GM12873 (cell line): ENCODE measurements at regions not wholly inside any gene's neighbourhood (a gene's known extent, or its start where the extent isn't known, plus 50 kb on each side); places are given as distances from the start of the nearest gene placed in this dataset.

ENCODE experiments used
- TF ChIP-seq, protein P1 (sequence below): IDR thresholded peaks from 2 replicates; pipeline ENCODE4 v1.5.1; 2012; ENCODE audit warnings: low read depth, mild to moderate bottlenecking, moderate library complexity, low read length, control low read depth; ENCODE audit not compliant: insufficient read depth; ENCODE audit errors: missing control alignments

DNA sequence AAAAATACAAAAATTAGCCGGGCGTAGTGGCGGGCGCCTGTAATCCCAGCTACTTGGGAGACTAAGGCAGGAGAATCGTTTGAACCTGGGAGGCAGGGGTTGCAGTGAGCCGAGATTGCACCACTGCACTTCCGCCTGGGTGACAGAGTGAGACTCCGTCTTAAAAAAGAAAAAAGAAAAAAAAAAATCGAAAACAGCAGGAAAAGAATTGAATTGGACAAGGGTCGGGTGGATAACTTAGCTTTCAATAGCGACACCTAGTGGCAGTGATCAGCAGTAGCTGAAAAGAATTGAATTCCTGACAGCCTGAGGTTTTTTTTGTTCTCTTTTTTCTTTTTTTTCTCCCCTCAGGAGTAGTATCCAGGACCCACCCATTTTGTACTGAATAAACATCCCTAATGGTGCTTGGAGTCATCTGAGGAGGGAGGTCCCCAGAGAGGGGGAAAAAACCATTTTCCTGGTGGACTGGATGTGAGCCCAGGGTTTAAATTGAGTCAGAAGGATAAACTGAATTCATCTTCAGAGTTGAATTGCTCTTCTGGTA lies 55.1 kb downstream of the CYCS start:
- TF ChIP-seq, protein P1, sequence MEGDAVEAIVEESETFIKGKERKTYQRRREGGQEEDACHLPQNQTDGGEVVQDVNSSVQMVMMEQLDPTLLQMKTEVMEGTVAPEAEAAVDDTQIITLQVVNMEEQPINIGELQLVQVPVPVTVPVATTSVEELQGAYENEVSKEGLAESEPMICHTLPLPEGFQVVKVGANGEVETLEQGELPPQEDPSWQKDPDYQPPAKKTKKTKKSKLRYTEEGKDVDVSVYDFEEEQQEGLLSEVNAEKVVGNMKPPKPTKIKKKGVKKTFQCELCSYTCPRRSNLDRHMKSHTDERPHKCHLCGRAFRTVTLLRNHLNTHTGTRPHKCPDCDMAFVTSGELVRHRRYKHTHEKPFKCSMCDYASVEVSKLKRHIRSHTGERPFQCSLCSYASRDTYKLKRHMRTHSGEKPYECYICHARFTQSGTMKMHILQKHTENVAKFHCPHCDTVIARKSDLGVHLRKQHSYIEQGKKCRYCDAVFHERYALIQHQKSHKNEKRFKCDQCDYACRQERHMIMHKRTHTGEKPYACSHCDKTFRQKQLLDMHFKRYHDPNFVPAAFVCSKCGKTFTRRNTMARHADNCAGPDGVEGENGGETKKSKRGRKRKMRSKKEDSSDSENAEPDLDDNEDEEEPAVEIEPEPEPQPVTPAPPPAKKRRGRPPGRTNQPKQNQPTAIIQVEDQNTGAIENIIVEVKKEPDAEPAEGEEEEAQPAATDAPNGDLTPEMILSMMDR, result peak; percentile 83

DNA sequence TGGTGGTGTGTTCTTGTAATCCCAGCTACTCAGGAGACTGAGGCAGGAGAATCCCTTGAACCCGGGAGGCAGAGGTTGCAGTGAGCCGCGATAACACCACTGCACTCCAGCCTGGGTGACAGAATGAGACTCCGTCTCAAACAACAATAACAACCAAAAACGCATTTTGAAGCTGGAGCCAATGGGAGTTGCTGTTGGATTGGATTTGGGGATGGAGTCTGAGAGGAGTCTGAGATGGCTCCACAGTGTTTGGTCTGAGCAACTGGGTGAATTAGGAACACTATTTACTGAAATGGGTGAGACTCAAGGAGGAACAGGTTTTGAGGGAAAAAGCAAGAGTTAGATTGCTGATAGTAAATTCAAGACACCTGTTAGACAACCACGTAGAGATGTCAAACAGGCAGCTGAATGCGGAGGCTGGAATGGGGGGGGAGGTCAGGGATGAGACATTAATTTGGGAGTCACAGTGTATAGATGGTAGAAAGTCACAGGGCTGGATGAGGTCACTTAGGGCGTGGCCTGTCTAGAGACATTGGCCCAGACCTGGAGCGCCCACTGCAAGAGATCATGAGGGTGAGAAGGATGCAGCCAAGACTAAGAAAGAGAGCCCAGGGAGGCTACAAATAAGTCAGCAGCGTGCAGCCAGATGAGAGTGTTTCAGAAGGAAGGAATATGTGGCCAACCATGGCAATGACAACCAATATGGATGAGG lies 56.4 kb downstream of the CYCS start:
- TF ChIP-seq, protein P1, result no peak

DNA sequence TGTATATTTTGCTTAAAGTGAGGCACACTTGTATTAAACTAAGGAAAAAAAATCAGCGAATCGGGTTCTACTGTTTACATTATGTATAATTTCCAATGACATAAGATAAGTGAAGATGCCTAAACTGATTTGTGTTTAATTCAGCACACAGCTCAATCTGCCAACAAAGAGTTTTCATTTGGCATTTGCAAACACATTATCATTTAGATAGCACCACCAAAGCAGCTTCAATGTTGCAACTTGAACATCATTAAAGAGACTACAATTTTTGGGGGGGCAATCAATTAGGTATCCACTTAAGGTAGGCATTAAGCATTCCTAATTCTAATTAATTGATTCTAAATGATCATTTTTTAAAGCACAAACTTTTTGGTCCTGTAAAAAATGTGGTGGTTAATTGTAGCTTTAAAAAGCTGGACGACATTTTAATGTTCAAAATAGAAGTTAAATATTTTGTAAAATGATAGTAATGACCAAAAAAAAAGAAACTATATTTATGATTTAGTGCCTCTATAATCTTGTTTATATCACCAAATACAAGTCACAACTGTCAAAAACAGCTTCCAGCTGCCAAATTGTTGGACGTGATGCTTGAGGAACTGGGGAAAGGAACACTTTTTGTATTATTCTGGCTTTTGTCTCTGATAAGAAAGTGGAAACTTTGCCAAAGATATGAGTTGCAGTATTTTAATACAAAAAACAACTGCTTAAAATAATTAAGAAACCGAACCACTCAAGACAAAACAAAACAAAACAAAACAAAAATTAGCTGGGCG lies 57.1 kb downstream of the CYCS start:
- TF ChIP-seq, protein P1, result no peak

DNA sequence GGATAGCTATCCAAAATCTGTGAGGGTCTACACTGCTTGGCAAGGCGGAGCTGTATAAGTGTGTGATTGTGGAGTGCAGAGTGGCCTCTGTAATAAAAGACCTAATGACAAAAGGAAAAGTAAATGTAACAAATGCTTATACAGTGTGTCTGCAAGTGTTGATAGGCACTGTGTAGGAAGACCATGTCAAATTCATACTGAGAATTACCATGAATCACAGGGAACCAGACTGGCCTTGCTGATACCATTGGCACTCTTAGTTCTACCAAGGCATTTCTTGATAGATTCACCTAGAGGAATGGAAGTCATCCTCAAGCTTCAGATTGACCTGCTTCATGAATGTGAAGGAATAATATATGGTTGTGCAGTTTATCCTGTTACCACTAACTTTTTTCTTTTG lies 58.8 kb downstream of the CYCS start:
- TF ChIP-seq, protein P1, result no peak

DNA sequence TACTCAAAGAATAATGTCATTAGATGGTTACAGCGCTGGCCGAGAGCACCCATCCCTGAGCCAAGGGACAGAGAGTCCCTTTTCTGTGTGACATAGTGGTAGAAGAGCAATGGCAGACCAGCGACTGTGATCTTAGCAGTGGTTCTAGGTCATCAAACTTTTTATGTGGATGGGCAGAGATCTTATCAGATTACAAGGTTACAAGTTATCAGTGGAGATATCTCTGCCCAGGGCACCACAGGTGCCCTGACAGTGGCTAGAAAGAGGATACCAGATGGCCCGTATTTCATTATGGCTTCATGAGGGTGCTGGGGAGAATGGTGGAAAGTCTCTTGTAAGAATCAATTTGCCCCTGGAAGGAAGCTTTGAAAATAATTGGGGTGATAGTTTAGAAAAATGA lies 62.7 kb downstream of the CYCS start:
- TF ChIP-seq, protein P1, result no peak

DNA sequence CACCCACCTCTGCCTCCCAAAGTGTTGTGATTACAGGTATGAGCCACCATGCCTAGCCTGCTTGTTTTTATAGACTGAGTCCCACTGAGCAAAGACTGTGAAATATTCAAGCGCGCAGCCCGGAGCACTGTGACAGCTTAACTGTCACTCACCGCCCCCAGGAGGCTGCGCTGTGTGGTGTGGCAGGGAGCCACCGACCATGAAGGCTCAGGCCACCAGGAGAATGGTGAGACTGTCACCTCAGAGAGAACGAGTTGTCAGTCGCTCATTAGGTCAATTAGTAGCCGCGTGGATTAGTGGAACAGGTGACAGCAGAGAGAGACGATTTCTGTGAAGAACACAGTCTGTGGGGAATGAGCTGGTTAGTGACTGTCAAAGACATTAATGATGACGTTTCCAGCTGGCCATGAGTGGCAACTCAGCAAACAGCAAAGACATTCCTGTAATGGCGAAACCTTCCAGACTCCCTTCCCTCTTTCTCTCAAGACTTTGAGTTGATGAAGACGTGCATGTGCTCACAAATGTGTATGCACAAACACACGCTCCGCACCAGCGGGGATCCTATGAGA lies 64.5 kb downstream of the CYCS start:
- TF ChIP-seq, protein P1, result no peak

DNA sequence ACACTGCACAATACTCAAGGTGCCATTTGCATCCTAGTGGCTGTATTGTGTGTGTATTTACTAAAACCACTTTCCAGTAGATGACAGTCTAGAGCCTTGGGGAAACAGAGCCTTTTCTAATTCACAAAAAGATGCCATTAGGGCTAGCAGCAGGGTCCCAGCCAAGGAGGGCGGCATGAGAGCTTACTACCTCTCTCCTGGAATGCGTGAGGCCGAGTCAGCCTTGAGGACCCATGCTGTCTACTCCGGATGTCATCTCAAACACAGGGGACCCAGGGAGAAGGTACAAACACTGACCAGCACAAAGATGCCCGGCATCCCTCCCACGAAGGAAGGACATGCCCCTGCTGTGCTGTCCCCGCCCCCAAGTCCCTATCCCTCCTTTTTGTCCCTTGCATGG lies 65.5 kb downstream of the CYCS start:
- TF ChIP-seq, protein P1, result no peak
